ENCODE measurements at regions not wholly inside any gene's neighbourhood (a gene's known extent, or its start where the extent isn't known, plus 50 kb on each side); places are given as distances from the start of the nearest gene placed in this dataset.

DNA sequence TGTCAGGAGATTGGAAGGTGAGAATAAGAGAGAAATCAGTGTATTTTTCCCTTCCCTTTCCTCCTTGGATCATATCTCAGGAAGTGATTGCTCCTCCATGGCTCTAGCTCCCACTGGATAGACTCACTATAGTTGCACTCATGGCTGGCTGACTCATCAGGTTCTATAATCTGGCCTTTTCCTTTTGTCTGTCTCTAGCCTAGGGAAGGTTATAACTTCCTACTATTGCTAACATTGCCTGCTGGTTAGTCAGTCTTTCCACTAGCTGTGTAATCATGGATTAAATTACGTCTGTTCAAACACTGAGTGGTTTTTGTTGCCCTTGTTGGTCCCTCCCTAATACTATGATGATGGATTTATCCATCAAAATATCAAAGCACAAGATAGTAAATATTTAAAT, 195.5 kb upstream of the VEGFC start:
- TF ChIP-seq, protein P1, sequence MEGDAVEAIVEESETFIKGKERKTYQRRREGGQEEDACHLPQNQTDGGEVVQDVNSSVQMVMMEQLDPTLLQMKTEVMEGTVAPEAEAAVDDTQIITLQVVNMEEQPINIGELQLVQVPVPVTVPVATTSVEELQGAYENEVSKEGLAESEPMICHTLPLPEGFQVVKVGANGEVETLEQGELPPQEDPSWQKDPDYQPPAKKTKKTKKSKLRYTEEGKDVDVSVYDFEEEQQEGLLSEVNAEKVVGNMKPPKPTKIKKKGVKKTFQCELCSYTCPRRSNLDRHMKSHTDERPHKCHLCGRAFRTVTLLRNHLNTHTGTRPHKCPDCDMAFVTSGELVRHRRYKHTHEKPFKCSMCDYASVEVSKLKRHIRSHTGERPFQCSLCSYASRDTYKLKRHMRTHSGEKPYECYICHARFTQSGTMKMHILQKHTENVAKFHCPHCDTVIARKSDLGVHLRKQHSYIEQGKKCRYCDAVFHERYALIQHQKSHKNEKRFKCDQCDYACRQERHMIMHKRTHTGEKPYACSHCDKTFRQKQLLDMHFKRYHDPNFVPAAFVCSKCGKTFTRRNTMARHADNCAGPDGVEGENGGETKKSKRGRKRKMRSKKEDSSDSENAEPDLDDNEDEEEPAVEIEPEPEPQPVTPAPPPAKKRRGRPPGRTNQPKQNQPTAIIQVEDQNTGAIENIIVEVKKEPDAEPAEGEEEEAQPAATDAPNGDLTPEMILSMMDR (IDR thresholded peaks at IDR 0.05; ENCODE audit: borderline replicate concordance, insufficient read depth, low read depth, low read length) = no peak
- no peak overlapping the region for H3K4me3 ChIP-seq (ENCODE audit: low read depth, low read length)

DNA sequence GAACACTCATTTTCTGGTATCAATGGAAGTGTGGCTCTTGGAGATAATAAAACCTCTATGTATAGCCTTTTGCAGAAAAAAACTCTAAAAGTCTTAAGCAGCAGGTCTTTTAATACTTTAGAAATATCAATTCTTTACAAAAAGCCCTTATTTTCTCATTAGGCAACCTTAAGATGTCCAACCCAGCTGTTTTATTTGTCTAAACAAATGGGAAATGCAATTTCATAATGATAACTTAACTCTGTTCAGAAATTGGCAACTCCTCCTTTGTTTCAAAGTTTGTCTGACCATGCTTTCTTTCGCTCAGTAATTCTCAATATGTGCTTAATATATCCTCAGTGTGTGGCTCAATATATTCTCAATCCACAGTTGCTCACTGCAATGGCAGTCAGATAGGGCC, 196.5 kb upstream of the VEGFC start:
- H3K4me3 ChIP-seq (ENCODE audit: low read depth, low read length) = no peak overlapping the region
- TF ChIP-seq, protein P1 (IDR thresholded peaks at IDR 0.05; ENCODE audit: borderline replicate concordance, insufficient read depth, low read depth, low read length) = no peak

DNA sequence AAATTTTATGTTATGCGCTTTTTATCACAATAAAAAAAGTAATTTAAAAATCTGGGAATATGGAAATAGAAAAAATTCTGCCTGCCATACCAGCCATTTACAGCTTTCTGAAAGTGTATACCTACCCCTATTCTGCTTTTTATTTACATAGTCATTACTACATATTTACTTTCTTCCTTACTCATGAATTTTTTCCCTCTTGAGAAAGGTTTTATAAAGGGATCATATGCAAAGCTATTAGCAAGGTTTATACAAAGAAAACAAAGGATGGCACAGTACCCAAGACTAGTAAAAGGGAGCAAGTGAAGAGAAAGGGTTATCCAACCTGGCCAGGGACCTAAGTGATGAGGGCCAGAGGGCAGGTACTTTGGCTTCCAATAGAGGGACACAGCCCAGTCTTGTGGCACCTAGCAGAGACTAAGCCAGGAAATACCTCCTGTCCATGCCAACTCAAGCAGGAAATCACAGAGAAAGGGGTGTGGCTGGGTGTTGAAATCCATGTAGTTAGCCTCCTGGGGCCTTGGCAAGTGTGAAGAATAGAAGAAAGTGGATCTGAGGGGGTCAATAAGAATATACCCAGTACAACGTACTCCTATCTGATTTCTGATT, 207.3 kb upstream of the VEGFC start:
- TF ChIP-seq, protein P1 (IDR thresholded peaks at IDR 0.05; ENCODE audit: borderline replicate concordance, insufficient read depth, low read depth, low read length) = no peak
- H3K4me3 ChIP-seq (ENCODE audit: low read depth, low read length) = no peak overlapping the region

DNA sequence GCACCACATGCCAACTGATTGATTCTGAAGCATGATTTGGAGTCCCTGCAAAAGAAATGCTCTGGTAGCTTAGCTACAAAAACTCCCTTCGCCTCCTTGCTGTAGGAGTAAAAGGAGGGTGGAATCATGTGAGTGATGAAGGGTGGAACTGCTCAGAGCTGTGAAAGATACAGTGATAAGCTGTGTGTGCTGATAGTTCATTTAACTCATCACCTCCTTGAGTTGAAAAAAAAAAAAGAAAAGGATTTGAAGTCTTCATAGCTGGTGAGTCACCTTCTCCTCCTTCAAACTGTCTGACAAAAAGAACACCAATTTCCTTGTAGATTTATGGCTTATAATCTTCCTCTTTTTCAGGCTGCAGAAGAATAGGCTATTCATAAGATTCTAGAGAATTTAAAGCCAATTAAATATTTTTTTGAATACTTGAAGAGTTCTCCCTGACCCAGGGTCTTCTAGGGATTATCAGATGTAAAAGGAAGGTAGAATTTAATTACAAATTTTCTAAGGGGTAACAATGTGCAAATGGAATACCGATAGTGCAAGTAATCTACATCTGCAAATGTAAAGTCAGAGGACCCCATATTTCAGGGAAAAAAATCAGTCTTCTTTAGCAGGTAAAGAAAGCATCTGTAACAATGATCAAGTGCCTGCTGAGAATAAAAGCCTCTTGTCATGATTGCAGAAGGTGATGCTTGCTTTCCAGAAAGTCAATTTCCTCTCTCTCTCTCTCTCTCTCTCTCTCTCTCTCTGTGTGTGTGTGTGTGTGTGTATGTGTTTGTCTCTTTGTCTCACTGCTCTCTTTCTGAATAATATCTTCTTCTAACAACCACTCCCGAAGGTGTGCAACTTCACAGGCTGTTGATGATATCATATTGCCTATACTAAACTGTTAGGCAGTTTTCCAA, 208.8 kb upstream of the VEGFC start:
- TF ChIP-seq, protein P1 (IDR thresholded peaks at IDR 0.05; ENCODE audit: borderline replicate concordance, insufficient read depth, low read depth, low read length) = no peak

DNA sequence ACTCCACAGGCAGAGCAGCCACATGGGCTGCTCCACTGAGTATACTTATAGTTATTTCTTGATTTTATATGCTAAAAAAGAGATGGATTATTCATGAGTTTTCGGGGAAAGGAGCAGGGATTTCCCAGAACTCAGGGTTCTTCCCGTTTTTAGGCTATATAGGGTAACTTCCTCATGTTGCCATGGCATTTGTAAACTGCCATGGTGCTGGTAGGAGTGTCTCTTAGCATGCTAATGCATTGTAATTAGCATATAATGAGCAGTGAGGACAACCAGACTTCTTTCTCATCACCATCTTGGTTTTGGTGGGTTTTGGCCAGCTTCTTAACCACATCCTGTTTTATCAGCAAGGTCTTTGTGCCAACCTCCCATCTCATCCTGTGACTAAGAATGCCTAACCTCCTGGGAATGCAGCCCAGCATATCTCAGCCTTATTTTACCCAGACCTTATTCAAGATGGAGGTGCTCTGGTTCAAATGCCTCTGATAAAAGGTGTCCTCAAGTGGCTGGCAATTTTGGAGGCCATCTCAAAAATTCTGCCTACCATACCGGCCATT, 213.0 kb upstream of the VEGFC start:
- H3K4me3 ChIP-seq (ENCODE audit: low read depth, low read length) = no peak overlapping the region
- TF ChIP-seq, protein P1 (IDR thresholded peaks at IDR 0.05; ENCODE audit: borderline replicate concordance, insufficient read depth, low read depth, low read length) = no peak

More for the DNA sequence above, 208.8 kb upstream of the VEGFC start:
- no peak overlapping the region for H3K4me3 ChIP-seq (ENCODE audit: low read depth, low read length)

DNA sequence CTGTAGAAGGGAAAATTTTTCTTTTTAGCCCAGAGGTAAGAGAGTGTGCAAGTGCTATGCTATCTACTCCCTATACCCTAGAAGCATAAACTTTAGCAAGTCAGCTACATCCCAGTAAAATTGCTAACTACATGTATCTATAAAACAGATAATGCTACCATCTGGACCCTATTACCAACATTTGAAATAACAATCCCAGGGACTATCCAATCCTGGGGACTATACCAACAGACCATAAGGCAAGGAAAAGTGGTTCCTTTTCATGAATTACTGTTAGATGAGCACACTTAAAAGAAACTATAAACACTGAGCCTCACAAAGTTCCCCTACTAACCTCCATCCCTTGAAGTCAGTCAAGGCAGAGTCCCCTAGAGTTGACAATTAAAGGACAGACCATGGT, 213.6 kb upstream of the VEGFC start:
- H3K4me3 ChIP-seq (ENCODE audit: low read depth, low read length) = no peak overlapping the region
- TF ChIP-seq, protein P1 (IDR thresholded peaks at IDR 0.05; ENCODE audit: borderline replicate concordance, insufficient read depth, low read depth, low read length) = no peak

Data from GM12875 (cell line).